ENCODE measurements at regions not wholly inside any gene's neighbourhood (a gene's known extent, or its start where the extent isn't known, plus 50 kb on each side); places are given as distances from the start of the nearest gene placed in this dataset.

- TF ChIP-seq POLR2A (IDR thresholded peaks at IDR 0.05; ENCODE audit: low read depth, low read length) (no peak), EED (IDR thresholded peaks at IDR 0.05; ENCODE audit: low read depth) (no peak), YBX1 (IDR thresholded peaks at IDR 0.05) (no peak), BRCA1 (IDR thresholded peaks at IDR 0.05; ENCODE audit: low read depth, low read length) (no peak), SRF (IDR thresholded peaks at IDR 0.05; ENCODE audit: low read depth in 2 of 2, low read length in 2 of 2) (no peak), CTCF (IDR thresholded peaks at IDR 0.05 in 2 of 3, conservative IDR thresholded peaks at IDR 0.05 in 1 of 3; ENCODE audit: control insufficient read depth in 2 of 3, extremely low read depth in 1 of 3, insufficient read depth in 1 of 3, low read depth in 3 of 3, low read length in 3 of 3) (no peak), ETV6 (conservative IDR thresholded peaks at IDR 0.05 in 1 of 2, IDR thresholded peaks at IDR 0.05 in 1 of 2; ENCODE audit: borderline replicate concordance in 1 of 2, low read depth in 1 of 2) (no peak), TCF12 (IDR thresholded peaks at IDR 0.05; ENCODE audit: low read depth, low read length) (no peak)
These were observed 75.4 kb upstream of the SPATA31D4 start for GRCh38 chr9:81852820-81853219.
